ENCODE measurements at regions not wholly inside any gene's neighbourhood (a gene's known extent, or its start where the extent isn't known, plus 50 kb on each side); places are given as distances from the start of the nearest gene placed in this dataset.

GRCh38 chr4:3821580-3822229 lies 55.5 kb downstream of the ADRA2C start:
- H3K4me3 Mint-ChIP-seq (ENCODE audit: low read depth, unreplicated experiment), result no peak overlapping the region
- H3K27ac Mint-ChIP-seq (ENCODE audit: unreplicated experiment), result no peak overlapping the region
- intact Hi-C loops (cut with micrococcal nuclease; ENCODE audit: unreplicated experiment), result no loop called here
- H3K27me3 Mint-ChIP-seq (ENCODE audit: unreplicated experiment), result peaks cover 79% of the 10 kb centered on the region
- peaks cover under 1% of the 10 kb centered on the region for H3K4me1 Mint-ChIP-seq (ENCODE audit: low read depth, unreplicated experiment)
- H3K9me3 Mint-ChIP-seq (ENCODE audit: low read depth, unreplicated experiment), result no peaks in the 10 kb centered on the region
- CTCF ChIA-PET, result interaction anchor here (1.0 kb wide), 1 partner anchor 9 kb away, joined by 3 read pairs; no protein-coding TSS in a partner anchor
- BruUV-seq (replicated peaks), result no TSS peak
- TF ChIP-seq, protein P1, sequence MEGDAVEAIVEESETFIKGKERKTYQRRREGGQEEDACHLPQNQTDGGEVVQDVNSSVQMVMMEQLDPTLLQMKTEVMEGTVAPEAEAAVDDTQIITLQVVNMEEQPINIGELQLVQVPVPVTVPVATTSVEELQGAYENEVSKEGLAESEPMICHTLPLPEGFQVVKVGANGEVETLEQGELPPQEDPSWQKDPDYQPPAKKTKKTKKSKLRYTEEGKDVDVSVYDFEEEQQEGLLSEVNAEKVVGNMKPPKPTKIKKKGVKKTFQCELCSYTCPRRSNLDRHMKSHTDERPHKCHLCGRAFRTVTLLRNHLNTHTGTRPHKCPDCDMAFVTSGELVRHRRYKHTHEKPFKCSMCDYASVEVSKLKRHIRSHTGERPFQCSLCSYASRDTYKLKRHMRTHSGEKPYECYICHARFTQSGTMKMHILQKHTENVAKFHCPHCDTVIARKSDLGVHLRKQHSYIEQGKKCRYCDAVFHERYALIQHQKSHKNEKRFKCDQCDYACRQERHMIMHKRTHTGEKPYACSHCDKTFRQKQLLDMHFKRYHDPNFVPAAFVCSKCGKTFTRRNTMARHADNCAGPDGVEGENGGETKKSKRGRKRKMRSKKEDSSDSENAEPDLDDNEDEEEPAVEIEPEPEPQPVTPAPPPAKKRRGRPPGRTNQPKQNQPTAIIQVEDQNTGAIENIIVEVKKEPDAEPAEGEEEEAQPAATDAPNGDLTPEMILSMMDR (IDR thresholded peaks at IDR 0.05; ENCODE audit: unreplicated experiment), result no peak
- no peak for DNase-seq
- no peaks in the 10 kb centered on the region for H3K36me3 Mint-ChIP-seq (ENCODE audit: insufficient read depth, unreplicated experiment)

- DNase-seq, result no peak
- peaks cover 7% of the 10 kb centered on the region for H3K4me1 Mint-ChIP-seq (ENCODE audit: low read depth, unreplicated experiment)
- no peaks in the 10 kb centered on the region for H3K36me3 Mint-ChIP-seq (ENCODE audit: insufficient read depth, unreplicated experiment)
- H3K9me3 Mint-ChIP-seq (ENCODE audit: low read depth, unreplicated experiment), result no peaks in the 10 kb centered on the region
- peaks cover 79% of the 10 kb centered on the region for H3K27me3 Mint-ChIP-seq (ENCODE audit: unreplicated experiment)
- CTCF ChIA-PET, result interaction anchor here (0.6 to 1.0 kb wide), 2 partner anchors 8 to 43 kb away, joined by 3 to 6 read pairs; no protein-coding TSS in a partner anchor
- H3K27ac Mint-ChIP-seq (ENCODE audit: unreplicated experiment), result no peak overlapping the region
- H3K4me3 Mint-ChIP-seq (ENCODE audit: low read depth, unreplicated experiment), result no peak overlapping the region
- BruUV-seq (replicated peaks), result no TSS peak
- TF ChIP-seq, protein P1 (IDR thresholded peaks at IDR 0.05; ENCODE audit: unreplicated experiment), result no peak
- intact Hi-C loops (cut with micrococcal nuclease; ENCODE audit: unreplicated experiment), result no loop called here
These were observed 56.2 kb downstream of the ADRA2C start for GRCh38 chr4:3822230-3822947.

DNA sequence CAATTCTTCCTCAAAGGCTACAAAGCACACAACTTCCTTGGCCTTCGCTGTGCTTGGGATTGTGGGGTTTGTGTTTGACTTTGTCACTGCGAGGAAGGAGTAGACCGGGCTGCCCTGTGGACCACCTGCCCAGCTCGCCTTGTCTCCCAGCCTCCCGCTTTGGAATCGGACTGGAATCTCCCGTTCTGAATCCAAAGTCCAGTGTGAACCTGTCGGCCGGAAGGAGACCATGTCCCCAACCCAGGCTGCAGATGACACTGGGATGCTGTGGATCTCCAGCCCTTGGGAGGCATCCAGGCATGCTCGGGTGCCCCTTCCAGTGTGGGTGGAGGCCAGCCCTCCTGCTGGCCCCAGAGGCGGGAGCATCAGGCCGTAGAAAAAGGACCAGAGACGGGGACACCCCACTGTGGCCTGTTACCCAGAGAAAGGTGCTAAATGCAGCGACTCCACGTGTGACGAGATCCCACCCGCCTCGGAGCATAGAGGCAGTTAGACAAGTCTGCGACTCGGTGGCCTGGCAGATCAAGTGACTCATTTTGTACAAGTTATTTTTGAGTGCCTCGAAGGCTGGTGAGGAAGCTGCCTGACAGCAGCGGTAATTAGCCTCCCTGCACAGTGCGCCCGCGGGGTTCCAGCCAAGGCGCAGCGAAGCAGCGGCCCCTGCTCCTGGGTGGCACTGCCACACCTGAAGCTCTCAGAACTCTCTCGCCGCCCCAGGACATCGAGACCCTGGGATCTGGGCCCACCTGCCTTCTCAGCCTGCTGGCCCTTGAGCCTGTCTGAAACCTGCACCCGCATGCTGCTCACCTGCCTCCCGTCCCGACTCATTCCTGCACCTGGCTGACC lies 57.5 kb downstream of the ADRA2C start:
- no peak for DNase-seq
- H3K27me3 Mint-ChIP-seq (ENCODE audit: unreplicated experiment), result peaks cover 69% of the 10 kb centered on the region
- no TSS peak for BruUV-seq (replicated peaks)
- no peaks in the 10 kb centered on the region for H3K36me3 Mint-ChIP-seq (ENCODE audit: insufficient read depth, unreplicated experiment)
- peaks cover 8% of the 10 kb centered on the region for H3K4me1 Mint-ChIP-seq (ENCODE audit: low read depth, unreplicated experiment)
- no peak overlapping the region for H3K4me3 Mint-ChIP-seq (ENCODE audit: low read depth, unreplicated experiment)
- no peak overlapping the region for H3K27ac Mint-ChIP-seq (ENCODE audit: unreplicated experiment)
- intact Hi-C loops (cut with micrococcal nuclease; ENCODE audit: unreplicated experiment), result no loop called here
- no peaks in the 10 kb centered on the region for H3K9me3 Mint-ChIP-seq (ENCODE audit: low read depth, unreplicated experiment)
- TF ChIP-seq, protein P1 (IDR thresholded peaks at IDR 0.05; ENCODE audit: unreplicated experiment), result no peak
- CTCF ChIA-PET, result no interaction called here

- TF ChIP-seq, protein P1 (IDR thresholded peaks at IDR 0.05; ENCODE audit: unreplicated experiment), result no peak
- DNase-seq, result no peak
- Mint-ChIP-seq H3K4me3 (ENCODE audit: low read depth, unreplicated experiment) (no peak overlapping the region), H3K9me3 (ENCODE audit: low read depth, unreplicated experiment) (no peaks in the 10 kb centered on the region), H3K27ac (ENCODE audit: unreplicated experiment) (no peak overlapping the region), H3K27me3 (ENCODE audit: unreplicated experiment) (peaks cover 60% of the 10 kb centered on the region), H3K4me1 (ENCODE audit: low read depth, unreplicated experiment) (peaks cover 8% of the 10 kb centered on the region), H3K36me3 (ENCODE audit: insufficient read depth, unreplicated experiment) (no peaks in the 10 kb centered on the region)
- no TSS peak for BruUV-seq (replicated peaks)
- CTCF ChIA-PET, result no interaction called here
- intact Hi-C loops (cut with micrococcal nuclease; ENCODE audit: unreplicated experiment), result no loop called here
These were observed 58.5 kb downstream of the ADRA2C start for GRCh38 chr4:3824521-3825270.
